Smooth muscle cell of the brain vasculature (primary cell): ENCODE measurements at regions not wholly inside any gene's neighbourhood (a gene's known extent, or its start where the extent isn't known, plus 50 kb on each side); places are given as distances from the start of the nearest gene placed in this dataset.
"Not testable (repeated sequence)": the region's sequence is repeated elsewhere in the genome, so short reads cannot be mapped to it uniquely, and the experiment has no call there.

Source experiments
- DNase-seq: peaks from one replicate; pipeline ENCODE4 v3.0.0-alpha.2; 2012; ENCODE audit warnings: low read depth, low spot score

DNA sequence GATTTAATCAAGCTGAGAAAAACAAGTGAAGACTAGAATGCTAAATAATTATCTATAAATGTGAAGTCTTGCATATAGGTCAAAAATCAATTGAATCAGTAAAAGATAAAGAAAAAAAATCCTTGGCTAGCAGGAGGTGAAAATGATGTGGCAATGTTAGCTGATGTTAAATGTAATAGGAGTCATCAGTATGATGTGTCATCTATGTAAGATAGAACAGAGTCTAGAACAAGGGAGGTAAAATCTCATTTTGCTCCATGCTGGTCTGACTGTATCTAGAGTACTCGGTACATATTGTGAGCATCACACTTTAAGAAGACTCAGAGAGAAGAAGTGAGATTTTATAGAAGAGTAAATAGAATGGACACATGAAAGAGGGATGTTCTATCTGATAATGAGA lies 721.2 kb downstream of the ETS1 start:
- no peak for DNase-seq

DNA sequence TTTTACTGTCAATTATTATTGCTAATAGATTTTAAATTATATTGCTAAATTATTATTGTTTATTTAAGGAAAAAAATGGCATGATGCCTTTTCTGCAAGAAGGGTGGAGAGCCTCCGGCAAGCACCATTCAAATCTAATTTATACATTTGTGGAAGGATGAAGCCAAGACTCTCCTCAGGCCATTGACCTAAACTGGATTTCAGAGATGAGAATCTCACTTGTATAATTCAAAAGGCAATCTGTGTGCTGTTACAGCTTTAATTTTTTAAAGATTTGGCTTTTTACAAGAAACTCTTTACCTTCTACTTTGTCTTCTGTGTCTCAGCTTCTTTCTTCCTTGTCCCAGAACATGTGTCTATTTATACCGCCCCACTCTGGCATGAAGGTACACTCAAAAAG lies 722.5 kb downstream of the ETS1 start:
- DNase-seq: no peak

DNA sequence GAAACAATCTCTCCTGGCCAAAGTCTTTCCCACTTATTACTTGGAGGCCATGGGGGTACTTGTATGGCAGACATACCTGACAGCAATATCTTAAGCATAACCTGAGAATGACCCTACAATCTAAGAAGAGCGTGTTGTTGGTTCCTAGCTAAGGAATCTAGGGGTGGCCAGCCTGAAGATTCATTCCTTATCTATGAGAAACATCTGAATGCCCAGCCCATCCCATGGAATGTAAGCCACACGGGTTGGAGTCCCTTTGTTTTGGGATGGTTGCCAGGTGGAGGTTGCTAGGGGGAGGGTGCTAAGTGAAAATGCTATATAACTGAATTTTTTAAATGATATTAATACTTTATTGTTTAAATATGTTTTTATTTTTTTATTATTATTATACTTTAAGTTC lies 725.0 kb downstream of the ETS1 start:
- no peak for DNase-seq

DNA sequence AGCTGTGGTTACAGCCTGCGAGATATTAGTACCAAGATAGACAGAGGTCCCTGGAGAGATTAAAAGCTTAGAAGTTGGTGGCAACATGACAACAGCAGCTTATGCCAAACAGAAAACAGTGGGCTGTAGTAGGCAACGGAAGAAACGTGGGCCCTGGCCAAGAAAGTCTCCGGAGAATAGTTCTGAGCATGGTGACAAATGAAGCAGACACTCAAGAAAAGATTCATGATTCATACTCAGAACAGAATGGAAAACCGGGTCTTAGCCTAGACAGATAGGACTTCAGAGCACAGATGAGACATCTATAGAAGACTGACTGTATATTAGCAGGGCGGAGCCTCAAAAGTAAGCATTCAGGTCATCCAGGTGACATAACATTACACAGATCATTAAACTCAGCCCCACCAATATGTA lies 727.4 kb downstream of the ETS1 start:
- DNase-seq: no peak

DNA sequence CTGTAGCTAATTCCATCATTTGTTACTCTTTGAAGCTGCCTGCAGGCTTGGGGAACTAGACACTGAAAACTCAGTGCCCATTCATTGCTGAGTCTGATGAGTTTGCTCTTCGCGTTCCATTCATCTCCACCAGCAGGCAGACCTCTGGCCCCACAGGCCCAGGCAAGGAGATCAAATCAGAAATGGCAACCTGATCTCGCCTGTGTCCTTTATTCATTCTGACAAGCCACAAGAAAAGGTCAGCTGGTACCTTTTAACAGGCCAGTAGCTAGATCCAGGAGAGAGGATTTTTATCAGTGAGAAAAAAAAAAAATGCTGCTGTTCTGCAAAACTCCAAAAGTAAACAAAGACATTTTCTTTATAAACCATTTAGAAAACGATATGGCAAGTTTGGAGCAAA lies 742.5 kb downstream of the ETS1 start:
- no peak for DNase-seq

DNA sequence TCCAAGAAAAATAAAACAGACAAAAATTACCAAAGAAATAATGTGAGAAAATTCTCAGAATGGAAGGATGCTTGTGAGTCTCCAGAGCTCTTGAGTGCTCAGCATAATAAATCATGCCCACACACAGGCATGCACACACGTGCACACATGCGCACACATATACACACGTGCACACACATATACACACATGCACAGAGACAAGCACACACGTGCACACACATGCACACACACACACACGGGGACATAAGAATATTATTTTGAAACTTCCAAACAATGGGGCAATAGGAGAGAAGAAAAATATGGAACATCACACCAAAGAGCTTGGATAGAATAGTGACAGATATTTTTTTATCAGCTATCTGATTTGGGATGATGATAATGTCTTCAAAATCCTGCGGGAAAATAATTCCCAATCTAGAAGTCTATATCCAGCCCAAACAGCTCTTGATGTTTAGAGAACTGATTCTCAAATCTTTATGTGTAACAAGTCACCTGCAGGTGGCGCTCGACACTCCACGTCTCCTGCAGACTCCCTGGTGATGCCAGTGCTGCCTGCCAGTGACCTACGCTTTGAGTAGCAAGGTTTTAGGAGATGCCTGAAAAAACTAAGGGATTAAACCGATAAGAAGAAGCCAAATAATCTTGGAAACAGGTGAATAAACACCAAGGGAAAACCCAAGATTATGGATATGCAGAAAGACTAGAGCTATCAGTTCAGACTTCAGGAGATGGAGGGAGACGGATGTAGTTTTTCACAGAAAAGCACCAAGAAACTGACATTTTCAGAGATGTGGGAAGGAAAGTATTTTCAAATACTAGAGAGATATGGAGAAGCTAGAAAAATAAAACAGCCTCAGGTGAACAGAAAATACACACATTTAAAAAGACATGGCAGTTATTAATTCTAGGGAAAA lies 743.6 kb downstream of the ETS1 start:
- DNase-seq: peak; percentile 9

DNA sequence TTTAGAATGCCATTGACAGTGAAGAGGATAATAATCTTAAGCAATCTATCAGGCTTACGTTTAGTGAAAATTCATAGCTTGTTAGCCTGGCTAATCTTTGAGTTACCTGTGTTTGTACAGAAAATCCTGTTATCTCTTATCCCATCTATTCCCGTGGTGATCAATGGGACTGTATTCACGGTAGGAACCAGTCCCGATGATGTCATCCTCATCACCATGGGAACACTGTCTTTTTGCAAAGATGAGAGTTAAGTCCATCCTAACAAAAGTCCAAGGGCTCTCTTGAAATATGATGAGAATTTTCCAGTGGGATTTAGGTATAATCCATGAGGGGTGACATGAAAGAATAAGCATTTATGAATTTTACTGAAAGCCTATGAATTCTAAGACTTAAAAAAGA lies 762.2 kb downstream of the ETS1 start:
- DNase-seq: no peak

DNA sequence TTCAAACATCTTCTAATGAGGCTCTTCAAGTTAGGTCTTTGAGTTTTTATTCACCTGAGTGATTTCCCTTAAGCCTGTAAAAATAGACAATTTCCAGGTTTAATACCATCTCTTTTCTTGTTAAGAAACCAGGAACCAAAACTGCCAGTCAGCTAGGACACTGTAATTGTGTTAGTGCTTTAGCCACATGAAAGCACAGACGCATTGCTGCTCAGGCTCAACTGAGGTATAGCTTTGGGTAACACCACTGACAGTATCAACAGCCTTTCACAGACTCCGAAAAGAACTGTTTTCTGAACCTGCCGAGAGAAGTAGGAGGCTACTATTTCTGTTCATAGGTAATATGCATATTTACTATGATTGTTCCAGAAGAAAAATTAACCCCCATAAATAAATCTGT lies 768.7 kb downstream of the ETS1 start:
- DNase-seq: no peak

DNA sequence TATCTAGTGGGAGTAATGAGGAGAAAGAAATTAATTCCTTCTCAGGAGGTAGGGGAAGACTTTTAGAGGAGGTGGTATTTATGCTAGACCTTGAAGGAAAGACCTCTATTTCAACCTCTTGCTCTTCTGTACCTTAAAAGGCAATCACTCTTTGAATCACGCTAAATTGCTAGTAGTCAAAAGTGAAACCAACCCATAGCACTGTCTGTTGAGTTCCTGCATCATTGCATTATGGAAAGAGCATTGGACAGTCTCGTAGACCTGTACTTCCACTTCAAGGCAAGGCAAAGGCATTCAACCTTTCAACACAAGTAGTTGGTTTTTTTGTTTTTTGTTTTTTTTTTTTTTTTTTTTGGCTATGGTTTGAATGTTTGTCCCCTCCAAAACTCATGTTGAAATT lies 770.4 kb downstream of the ETS1 start:
- no peak for DNase-seq

DNA sequence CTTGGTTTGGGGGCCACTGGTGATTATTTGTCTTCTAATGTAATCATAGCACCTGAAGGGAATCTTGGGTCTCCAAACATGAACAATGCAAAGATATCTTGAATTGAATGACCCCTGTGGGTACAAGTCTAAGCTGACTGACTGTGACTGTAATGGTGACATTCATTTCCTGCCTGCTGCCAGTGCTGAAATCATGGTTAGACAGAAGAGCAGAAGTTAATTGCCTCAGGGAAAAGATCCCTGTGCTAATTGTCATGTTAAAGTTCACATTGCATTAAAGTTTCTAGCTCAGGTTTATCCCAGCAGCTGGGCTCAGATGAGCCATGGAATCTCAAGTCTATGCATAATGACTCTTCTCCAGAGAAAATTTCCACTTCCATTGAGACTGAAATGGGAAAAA lies 772.0 kb downstream of the ETS1 start:
- DNase-seq: no peak

DNA sequence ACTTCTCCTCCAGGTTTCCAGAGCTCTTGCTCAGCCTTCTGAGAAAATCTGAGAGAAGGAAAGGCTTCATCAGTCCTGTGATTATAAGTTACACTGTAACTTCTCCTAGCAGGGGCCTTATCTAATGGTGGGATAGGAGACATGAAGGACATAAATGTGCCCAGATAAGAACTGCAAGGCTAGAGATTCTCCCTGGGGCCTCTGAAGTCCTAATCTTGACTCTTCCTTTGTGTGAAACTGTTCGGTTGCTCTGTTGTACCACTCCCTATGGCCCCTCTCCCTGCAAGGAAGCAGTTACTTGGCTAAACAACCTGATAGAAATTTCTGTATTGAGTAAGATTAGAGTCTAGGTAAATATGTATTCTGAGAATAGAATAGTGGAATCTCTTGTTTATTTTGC lies 780.9 kb downstream of the ETS1 start:
- no peak for DNase-seq

DNA sequence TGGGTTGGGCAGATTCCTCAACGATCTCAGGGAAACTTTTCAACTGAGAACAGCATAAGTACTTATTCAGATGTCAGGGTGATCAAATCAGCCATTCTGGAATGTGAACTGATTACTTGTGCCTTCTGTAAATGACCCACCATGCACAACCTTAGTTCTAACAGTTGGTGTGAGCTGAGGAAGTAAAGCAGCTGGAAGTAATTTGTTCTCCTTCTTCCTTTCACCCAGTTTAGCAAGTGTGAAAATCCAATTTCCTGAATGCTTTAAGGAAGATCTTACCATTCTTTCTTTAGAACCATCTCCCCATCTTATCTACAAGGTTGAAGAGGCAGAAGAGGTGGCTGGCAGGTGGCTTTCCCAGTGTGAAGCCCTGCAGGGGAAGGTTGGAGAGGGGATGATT lies 781.6 kb downstream of the ETS1 start:
- no peak for DNase-seq

DNA sequence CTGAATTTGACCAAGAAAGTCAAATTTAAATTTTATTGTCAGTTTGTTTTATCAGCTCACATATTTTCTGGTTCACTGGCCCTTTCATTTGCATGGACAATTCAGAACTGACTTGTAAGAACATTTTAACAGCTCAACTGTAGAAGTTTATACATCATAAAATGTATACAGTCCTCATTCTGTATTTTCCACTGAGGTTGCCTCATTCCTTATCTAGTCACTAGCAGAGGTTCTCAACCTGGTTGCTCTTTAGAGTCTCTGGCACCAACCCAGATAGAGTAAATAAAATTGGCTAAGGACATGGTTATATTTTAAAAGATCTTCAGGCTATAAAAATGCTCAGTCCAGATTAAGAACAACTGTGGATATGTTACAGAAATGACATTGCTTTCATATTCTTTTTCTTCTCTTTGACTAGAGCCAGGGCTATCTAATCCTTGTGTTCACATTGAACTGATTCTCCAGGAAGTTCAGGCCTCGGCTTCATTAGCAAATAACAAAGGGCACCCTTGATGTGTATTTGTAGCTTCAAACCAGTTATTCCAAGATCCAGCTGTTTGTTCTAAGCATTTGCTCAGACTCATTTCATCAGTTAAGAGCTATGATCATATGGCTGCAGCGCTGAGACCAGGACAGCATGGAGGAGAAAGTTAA lies 782.5 kb downstream of the ETS1 start:
- DNase-seq: no peak

DNA sequence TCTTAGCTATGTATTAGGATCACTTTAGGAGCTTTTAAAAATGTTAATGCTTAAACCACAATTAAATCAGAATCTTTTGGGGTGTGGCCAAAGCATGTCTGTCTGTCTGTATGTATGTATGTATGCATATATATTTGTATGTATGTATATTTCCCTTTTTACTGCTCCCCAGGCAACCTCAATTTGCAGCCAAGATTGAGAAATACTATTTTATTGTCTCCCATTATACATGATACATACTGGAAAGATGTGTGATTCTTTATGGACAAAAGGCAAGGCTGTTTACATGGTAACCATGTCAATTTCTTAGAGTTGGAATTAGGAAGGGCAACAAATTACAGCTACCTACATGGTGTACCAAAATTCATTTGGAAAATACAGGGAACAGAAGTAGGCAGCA lies 783.6 kb downstream of the ETS1 start:
- no peak for DNase-seq

DNA sequence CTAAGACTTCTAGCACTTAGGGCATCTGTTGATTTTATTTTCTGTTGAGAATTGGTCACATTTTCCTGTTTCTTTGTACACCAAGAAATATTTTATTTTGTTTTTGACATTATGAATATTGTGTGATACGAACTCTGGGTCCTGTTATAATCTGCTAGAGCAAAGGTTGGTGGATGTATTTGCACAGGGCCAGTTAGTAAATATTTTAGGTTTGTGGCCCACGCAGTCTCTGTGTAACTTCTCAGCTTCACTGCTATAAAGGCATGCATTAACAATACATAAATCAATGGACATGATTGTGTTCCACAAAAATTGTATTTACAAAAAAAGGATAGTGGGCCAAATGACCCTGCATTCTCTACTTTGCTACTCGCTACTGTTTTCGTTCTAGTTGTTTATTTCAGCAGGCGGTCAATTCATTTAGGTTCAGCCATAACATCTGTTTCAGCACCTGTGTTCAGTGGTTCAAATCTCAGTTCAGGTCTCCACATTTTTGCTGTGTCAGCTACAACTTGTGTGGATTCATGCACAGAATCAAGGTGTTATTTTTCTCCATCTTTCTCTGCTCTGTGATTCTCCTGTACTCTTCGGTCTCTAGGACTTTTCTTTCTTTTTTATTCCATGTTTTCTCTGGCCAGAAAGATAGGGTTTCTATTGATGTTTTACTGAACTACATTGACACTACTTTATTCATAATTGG lies 786.2 kb downstream of the ETS1 start:
- no peak for DNase-seq

DNA sequence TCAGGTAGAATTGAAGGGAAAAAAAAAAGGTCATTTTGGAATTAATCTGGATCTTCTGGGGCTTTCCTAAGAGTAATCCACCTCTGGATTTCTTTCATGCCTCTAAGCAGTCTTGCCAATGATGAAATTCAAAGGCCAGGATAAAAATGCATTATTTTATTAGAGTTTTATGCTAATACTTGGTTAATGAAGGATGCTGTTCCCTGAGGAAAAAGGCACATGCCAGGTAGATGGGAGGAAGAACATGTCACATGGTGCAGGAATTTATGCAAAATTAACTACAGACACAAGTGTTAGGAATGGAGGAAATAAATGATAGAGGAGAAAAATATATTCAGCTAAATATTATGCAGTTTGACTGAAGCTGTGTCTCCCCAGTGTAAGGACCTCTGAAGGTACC lies 792.0 kb downstream of the ETS1 start:
- no peak for DNase-seq

DNA sequence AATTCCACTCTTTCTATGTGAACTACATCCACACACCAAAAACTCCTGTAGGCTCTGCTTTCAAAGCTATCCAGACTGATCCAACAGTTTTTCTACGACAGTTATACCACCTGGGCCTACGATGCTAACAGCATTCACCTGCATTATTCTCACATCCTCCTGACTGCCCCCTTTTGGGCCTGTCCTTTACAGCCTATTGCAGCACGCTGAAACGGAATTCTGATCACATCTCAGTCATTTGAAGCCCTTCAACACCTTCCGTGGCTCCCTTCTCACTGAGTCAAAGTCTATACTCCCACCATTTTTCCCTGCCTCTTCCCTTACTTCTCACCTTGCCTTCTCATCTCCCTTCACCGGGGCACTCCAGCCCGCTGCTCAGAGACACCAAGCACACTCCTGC lies 791.3 kb upstream of the KIRREL3 start:
- DNase-seq: no peak

DNA sequence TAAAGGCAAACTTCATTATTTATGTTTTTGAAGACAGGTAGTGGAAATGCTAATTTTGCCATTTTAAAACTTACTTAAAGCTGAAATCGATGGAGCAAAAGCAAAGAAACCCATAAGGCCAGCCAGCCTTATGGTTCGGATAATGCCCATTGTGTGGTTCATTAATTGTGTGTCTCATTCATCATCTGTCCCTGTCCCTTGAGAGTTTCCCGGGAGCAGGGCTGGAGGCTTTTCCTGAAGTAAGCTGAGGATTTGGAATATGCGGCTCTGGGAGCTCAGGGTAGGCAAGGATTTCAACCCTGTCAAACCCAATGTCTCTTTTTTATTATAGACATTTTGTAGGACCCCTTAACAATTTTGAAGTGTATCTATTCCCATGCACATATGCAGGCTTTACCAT lies 790.0 kb upstream of the KIRREL3 start:
- DNase-seq: no peak

DNA sequence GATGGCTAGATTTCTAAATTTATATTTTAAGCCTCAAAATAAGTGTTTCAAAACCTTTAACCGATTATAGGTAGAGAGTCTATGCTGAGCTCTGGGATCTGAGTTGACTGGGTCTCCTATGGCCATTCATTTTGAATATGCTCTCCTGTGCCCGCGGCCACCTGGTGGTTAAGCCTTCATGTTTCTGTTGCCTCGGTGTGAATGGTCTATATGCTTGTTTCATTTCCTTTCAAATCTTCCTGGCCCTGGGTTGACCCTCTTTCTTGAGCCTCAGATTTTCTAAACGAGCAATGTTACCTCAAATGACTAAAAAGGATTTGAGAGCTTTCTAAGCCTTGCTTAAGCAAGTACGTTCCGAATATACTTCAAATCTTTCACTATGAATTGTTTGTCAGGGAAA lies 789.4 kb upstream of the KIRREL3 start:
- no peak for DNase-seq

DNA sequence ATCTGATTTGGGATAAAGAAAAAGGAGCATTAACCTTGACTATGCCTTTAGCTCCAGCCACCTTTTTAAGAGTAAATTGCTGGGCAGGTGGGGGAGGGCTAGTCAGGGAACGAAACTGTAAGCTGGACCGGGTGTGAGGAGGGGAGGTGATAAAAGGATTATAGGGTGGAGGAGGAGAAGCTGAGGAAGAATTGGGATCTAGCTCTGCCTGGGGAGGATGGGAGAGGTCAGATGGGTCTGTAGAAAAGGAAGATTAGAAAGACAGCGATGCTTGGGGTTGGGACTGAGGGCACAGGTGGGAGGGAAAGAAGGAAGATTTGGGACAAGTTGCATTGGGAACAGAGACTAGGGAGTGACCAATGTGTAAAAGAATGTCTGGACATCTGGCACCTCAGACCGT lies 772.4 kb upstream of the KIRREL3 start:
- DNase-seq: not testable (repeated sequence)

DNA sequence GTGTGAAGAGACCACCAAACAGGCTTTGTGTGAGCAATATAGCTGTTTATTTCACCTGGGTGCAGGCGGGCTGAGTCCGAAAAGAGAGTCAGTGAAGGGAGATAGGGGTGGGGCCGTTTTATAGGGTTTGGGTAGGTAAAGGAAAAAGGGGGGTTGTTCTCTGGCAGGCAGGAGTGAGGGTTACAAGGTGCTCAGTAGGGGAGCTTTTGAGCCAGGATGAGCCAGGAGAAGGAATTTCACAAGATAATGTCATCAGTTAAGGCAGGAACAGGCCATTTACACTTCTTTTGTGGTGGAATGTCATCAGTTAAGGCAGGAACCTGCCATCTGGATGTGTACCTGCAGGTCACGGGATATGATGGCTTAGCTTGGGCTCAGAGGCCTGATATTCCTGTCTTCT lies 768.4 kb upstream of the KIRREL3 start:
- not testable (repeated sequence) for DNase-seq

DNA sequence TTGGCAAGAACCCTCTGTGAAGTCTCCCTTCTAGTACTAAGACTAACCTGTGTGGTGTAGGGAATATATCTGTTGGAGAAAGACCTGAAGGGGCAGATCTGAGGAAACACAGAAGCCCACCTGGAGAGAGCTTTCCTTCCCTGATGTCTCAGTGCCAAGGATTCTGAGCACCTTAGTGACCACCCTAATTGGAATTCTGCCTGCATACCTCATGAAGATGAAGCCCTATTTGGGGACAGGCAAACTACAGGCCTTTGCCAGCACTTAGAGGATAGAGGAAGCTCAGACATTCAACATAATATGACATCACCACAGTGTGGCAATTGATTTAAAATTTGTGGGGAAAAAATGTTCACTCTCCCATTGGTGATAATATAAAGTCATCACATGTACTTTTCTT lies 766.2 kb upstream of the KIRREL3 start:
- no peak for DNase-seq
